GM13977 (cell line): ENCODE measurements at regions not wholly inside any gene's neighbourhood (a gene's known extent, or its start where the extent isn't known, plus 50 kb on each side); places are given as distances from the start of the nearest gene placed in this dataset.

Source experiments
- DNase-seq: peaks from one replicate; pipeline ENCODE4 v3.0.0; 2012; ENCODE audit warnings: low spot score
- CTCF ChIP-seq: IDR thresholded peaks from 2 replicates; pipeline ENCODE4 v1.5.1; 2012; ENCODE audit warnings: mild to moderate bottlenecking, control low read depth; ENCODE audit not compliant: insufficient read depth; ENCODE audit errors: extremely low read depth, missing control alignments
- in situ Hi-C: fragments of 300-500 bp; cut with MboI; formaldehyde crosslinking; loops from one replicate; pipeline ENCODE4 v1.12.0; 2022; ENCODE audit warnings: low sequenced_read_pairs, low pct_unique_long_range_greater_than_20kb, mixed read lengths, inconsistent platforms; ENCODE audit not compliant: unreplicated experiment

GRCh38 chr4:156196722-156197121, 243.1 kb upstream of the CTSO start:
- in situ Hi-C loops: no loop called here
- TF ChIP-seq CTCF: no peak

GRCh38 chr4:156195914-156196313, 242.2 kb upstream of the CTSO start:
- in situ Hi-C loops: no loop called here
- DNase-seq: peak; percentile 25
- no peak for TF ChIP-seq CTCF

More at GRCh38 chr4:156196722-156197121, 243.1 kb upstream of the CTSO start:
- DNase-seq: no peak

- TF ChIP-seq CTCF: no peak
Observed at GRCh38 chr4:156194896-156195295, 241.2 kb upstream of the CTSO start.

GRCh38 chr4:156193800-156194199, 240.1 kb upstream of the CTSO start:
- in situ Hi-C loops: no loop called here
- no peak for DNase-seq
- no peak for TF ChIP-seq CTCF

More at GRCh38 chr4:156194896-156195295, 241.2 kb upstream of the CTSO start:
- in situ Hi-C loops: no loop called here
- no peak for DNase-seq

- DNase-seq: no peak
- in situ Hi-C loops: no loop called here
- TF ChIP-seq CTCF: no peak
Observed at GRCh38 chr4:156193106-156193505, 239.4 kb upstream of the CTSO start.

GRCh38 chr4:156192033-156192432, 238.4 kb upstream of the CTSO start:
- in situ Hi-C loops: no loop called here
- TF ChIP-seq CTCF: no peak

More at GRCh38 chr4:156192033-156192432, 238.4 kb upstream of the CTSO start:
- no peak for DNase-seq
